ENCODE measurements at regions not wholly inside any gene's neighbourhood (a gene's known extent, or its start where the extent isn't known, plus 50 kb on each side); places are given as distances from the start of the nearest gene placed in this dataset.

DNA sequence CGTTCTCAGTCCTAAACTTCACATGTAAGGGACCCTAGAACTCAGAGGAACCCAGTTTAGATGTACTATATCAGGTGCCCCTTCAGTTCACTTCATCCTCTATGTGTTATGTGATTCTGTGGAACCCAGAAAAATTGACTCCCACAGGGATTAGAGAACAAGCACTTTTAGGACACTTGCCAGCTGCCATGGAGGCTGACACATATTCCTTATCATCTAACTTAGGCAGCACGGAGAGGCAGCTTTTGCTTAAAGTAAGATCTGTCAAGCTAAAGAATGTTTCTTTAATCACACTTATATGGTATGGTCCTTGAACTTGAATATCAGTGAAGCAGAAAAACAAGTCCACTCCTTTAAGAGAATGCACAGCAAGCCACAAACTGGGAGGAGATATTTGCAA, 701.5 kb upstream of the ID4 start:
- POLR2A ChIA-PET (ENCODE audit: unreplicated experiment): no interaction called here
- TF ChIP-seq, protein P1, sequence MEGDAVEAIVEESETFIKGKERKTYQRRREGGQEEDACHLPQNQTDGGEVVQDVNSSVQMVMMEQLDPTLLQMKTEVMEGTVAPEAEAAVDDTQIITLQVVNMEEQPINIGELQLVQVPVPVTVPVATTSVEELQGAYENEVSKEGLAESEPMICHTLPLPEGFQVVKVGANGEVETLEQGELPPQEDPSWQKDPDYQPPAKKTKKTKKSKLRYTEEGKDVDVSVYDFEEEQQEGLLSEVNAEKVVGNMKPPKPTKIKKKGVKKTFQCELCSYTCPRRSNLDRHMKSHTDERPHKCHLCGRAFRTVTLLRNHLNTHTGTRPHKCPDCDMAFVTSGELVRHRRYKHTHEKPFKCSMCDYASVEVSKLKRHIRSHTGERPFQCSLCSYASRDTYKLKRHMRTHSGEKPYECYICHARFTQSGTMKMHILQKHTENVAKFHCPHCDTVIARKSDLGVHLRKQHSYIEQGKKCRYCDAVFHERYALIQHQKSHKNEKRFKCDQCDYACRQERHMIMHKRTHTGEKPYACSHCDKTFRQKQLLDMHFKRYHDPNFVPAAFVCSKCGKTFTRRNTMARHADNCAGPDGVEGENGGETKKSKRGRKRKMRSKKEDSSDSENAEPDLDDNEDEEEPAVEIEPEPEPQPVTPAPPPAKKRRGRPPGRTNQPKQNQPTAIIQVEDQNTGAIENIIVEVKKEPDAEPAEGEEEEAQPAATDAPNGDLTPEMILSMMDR (conservative IDR thresholded peaks at IDR 0.05; ENCODE audit: low read depth, low read length): no peak
- TF ChIP-seq EZH2 (IDR thresholded peaks at IDR 0.05; ENCODE audit: low read length, unreplicated experiment): no peak
- no peak for TF ChIP-seq EZH2phosphoT487 (IDR thresholded peaks at IDR 0.05; ENCODE audit: borderline replicate concordance, low read length)

DNA sequence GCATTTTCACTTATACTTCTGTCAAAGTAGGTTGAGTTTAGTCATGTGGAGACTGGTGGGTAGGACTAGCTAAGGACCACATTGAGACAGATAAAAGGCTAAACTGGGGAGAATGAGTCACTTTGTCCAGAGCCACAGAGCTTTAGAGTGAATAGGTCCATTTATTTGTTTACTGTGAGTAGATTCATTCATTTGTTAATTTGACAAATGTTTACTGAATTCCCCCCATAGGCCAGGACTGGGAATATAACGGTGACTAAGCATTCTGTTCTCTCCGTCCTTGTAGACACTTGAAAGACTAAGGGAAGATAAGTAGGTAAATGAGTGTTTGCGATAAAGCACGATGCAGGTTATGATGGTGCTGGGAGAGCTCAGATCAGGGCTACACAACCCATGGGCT, 699.7 kb upstream of the ID4 start:
- ChIA-PET POLR2A (ENCODE audit: unreplicated experiment) (no interaction called here), CTCF (no interaction called here)
- H3K9ac ChIP-seq (ENCODE audit: low read length): no peak overlapping the region
- H3K36me3 ChIP-seq (ENCODE audit: low read depth, low read length): no peaks in the 10 kb centered on the region
- H3K9me2 ChIP-seq (replicated peaks; ENCODE audit: low read length): no peaks in the 10 kb centered on the region
- no peak overlapping the region for H3K27ac ChIP-seq (ENCODE audit: low read length)
- intact Hi-C loops (cut with micrococcal nuclease): no loop called here
- peaks cover 7% of the 10 kb centered on the region; the same call in 1 of the 2 replicates for H3K4me1 ChIP-seq (ENCODE audit: insufficient read depth, low read length)
- no TSS peak for BruUV-seq (replicated peaks)
- no peaks in the 10 kb centered on the region for H3K9me3 ChIP-seq (ENCODE audit: low read length)
- DNase-seq (peak; percentile 57), ATAC-seq (peak; percentile 59)
- no peak for TF ChIP-seq EZH2phosphoT487 (IDR thresholded peaks at IDR 0.05; ENCODE audit: borderline replicate concordance, low read length)
- no peak for TF ChIP-seq EZH2 (IDR thresholded peaks at IDR 0.05; ENCODE audit: low read length, unreplicated experiment)
- TF ChIP-seq, protein P1 (conservative IDR thresholded peaks at IDR 0.05; ENCODE audit: low read depth, low read length): no peak
- H3K4me3 ChIP-seq (ENCODE audit: low read length): no peak overlapping the region
- no peaks in the 10 kb centered on the region for H4K20me1 ChIP-seq (ENCODE audit: low read length)
- no peak overlapping the region for H3K4me2 ChIP-seq (ENCODE audit: low read length)
- H3K27me3 ChIP-seq (ENCODE audit: low read length): no peaks in the 10 kb centered on the region
- H2AFZ ChIP-seq (ENCODE audit: low read length): no peak overlapping the region
- no peaks in the 10 kb centered on the region for H3K79me2 ChIP-seq (ENCODE audit: low read length)
- H3F3A ChIP-seq (ENCODE audit: low read length, unreplicated experiment): no peaks in the 10 kb centered on the region

More for the DNA sequence above, 701.5 kb upstream of the ID4 start:
- no peaks in the 10 kb centered on the region for H3K9me2 ChIP-seq (replicated peaks; ENCODE audit: low read length)
- no peaks in the 10 kb centered on the region for H3K27me3 ChIP-seq (ENCODE audit: low read length)
- no peak for DNase-seq
- CTCF ChIA-PET: no interaction called here
- BruUV-seq (replicated peaks): no TSS peak
- H4K20me1 ChIP-seq (ENCODE audit: low read length): no peaks in the 10 kb centered on the region
- no peaks in the 10 kb centered on the region for H3K79me2 ChIP-seq (ENCODE audit: low read length)
- no peaks in the 10 kb centered on the region for H3F3A ChIP-seq (ENCODE audit: low read length, unreplicated experiment)
- peaks cover 7% of the 10 kb centered on the region; the same call in 1 of the 2 replicates for H3K4me1 ChIP-seq (ENCODE audit: insufficient read depth, low read length)
- no peak overlapping the region for H2AFZ ChIP-seq (ENCODE audit: low read length)
- no peak overlapping the region for H3K27ac ChIP-seq (ENCODE audit: low read length)
- no peak for ATAC-seq
- no peak overlapping the region for H3K4me3 ChIP-seq (ENCODE audit: low read length)
- no peaks in the 10 kb centered on the region for H3K36me3 ChIP-seq (ENCODE audit: low read depth, low read length)
- no peak overlapping the region for H3K4me2 ChIP-seq (ENCODE audit: low read length)
- H3K9me3 ChIP-seq (ENCODE audit: low read length): no peaks in the 10 kb centered on the region
- intact Hi-C loops (cut with micrococcal nuclease): no loop called here
- no peak overlapping the region for H3K9ac ChIP-seq (ENCODE audit: low read length)

DNA sequence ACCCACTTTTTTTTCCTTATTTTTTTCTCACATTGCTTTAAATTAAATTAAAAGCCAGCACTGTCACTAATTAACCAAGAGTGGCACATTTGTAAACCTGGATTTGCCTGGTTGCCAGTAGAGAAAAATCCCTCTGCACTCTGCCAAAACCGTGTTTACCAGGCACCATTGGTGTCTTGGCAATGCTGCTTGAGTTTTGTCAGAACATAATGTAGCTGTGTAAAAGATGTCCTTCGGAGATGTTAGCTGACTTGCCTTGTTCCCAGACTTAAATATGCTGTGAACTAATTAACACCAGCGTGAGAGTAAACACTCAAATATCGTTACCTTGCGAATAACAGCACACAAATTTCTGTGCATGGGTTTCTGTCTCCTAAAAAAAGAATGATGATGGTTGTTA, 694.9 kb upstream of the ID4 start:
- H3K27me3 ChIP-seq (ENCODE audit: low read length): no peaks in the 10 kb centered on the region
- intact Hi-C loops (cut with micrococcal nuclease): no loop called here
- no peaks in the 10 kb centered on the region for H3K9me3 ChIP-seq (ENCODE audit: low read length)
- H3K4me3 ChIP-seq (ENCODE audit: low read length): no peak overlapping the region
- no peak for DNase-seq
- ChIA-PET POLR2A (ENCODE audit: unreplicated experiment) (no interaction called here), CTCF (no interaction called here)
- H3F3A ChIP-seq (ENCODE audit: low read length, unreplicated experiment): no peaks in the 10 kb centered on the region
- no peak overlapping the region for H2AFZ ChIP-seq (ENCODE audit: low read length)
- ATAC-seq: no peak
- TF ChIP-seq EZH2 (IDR thresholded peaks at IDR 0.05; ENCODE audit: low read length, unreplicated experiment) (no peak), EZH2phosphoT487 (IDR thresholded peaks at IDR 0.05; ENCODE audit: borderline replicate concordance, low read length) (no peak)
- TF ChIP-seq, protein P1 (conservative IDR thresholded peaks at IDR 0.05; ENCODE audit: low read depth, low read length): no peak
- H3K79me2 ChIP-seq (ENCODE audit: low read length): no peaks in the 10 kb centered on the region
- no peak overlapping the region for H3K27ac ChIP-seq (ENCODE audit: low read length)
- H3K9ac ChIP-seq (ENCODE audit: low read length): no peak overlapping the region
- H3K36me3 ChIP-seq (ENCODE audit: low read depth, low read length): no peaks in the 10 kb centered on the region
- BruUV-seq (replicated peaks): no TSS peak
- H3K4me2 ChIP-seq (ENCODE audit: low read length): no peak overlapping the region
- no peaks in the 10 kb centered on the region for H4K20me1 ChIP-seq (ENCODE audit: low read length)
- peaks cover 5% of the 10 kb centered on the region; the same call in 1 of the 2 replicates for H3K4me1 ChIP-seq (ENCODE audit: insufficient read depth, low read length)
- no peaks in the 10 kb centered on the region for H3K9me2 ChIP-seq (replicated peaks; ENCODE audit: low read length)

Measured in PC-3 (cell line).